Heart left ventricle (tissue), 13 donors: ENCODE measurements at regions not wholly inside any gene's neighbourhood (a gene's known extent, or its start where the extent isn't known, plus 50 kb on each side); places are given as distances from the start of the nearest gene placed in this dataset.

Experiments used
- POLR2A ChIP-seq, 2 donors: fragments of 450-650 bp; IDR thresholded peaks; one replicate each; pipeline ENCODE4 v1.6.1; 2017; ENCODE audit warnings: antibody characterized with exemption in 2 of 2, mild to moderate bottlenecking in 2 of 2, moderate library complexity in 2 of 2
- TF ChIP-seq, protein P1 (sequence below), 12 donors: fragments of 200-600 bp; sonication (generic) in 4 of 12; IDR thresholded peaks; one replicate each; pipeline versions ENCODE4 v1.5.0 to v1.8.0; 2018 to 2022; ENCODE audit warnings: antibody characterized with exemption in 12 of 12, mild to moderate bottlenecking in 5 of 12
- donor health status: ischemic (EF 13 %, LVEDD 7.1; RV severe dilation, severe dysfunction).
- donor health status: DM: no; HTN: yes; CAD: no.
- donor health status: DM: no; HTN: no; CAD: no.
- donor health status: ischemic (EF 25% LVEDD 6.9; RV normal size, moderate dysfunction).
- donor health status: ischemic (EF 25% LVEDD 5.7; RV mildly dilated, moderate dysfunction).
- donor health status: ischemic (EF 35%, LVEDD 5.7; RV mildly dilated, moderate dysfunction).
- donor health status: nonischemic (EF 11% LVEDD 7.7; RV severe dilation, severe dysfunction).
- donor health status: DM: yes; HTN: yes; CAD: no.
- donor health status: PGD.
- donor health status: ischemic (EF 29% LVEDD 5.4; RV normal size, mild dysfunction).
- donor health status: nonischemic (EF 23%, LVEDD 6.1; RV moderate dilation, normal function).

DNA sequence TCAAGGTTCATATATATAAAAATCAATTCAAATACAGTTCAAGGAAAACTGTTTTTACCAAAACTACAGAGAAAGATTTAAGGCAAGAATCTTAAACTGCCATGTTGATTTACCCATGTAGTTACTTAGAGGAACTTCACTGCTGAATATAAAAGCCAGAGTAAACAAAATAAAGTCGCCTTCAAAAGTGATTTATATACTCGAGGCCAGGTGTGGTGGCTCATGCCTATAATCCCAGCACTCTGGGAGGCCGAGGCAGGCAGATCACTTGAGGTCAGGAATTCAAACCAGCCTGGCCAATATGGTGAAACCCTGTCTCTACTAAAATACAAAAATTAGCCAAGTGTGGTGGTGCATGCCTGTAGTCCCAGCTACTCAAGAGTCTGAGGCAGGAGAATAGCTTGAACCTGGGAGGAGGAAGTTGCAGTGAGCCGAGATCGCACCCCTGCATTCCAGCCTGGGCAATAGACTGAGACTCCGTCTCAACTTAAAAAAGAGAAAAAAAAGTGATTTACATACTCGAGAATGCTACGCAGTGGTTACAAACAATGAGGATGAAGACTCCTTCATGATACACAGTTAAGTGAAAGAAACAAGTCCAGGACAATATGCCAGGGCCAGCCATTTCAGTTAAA lies 54.1 kb upstream of the CNEP1R1 start:
- TF ChIP-seq, protein P1, sequence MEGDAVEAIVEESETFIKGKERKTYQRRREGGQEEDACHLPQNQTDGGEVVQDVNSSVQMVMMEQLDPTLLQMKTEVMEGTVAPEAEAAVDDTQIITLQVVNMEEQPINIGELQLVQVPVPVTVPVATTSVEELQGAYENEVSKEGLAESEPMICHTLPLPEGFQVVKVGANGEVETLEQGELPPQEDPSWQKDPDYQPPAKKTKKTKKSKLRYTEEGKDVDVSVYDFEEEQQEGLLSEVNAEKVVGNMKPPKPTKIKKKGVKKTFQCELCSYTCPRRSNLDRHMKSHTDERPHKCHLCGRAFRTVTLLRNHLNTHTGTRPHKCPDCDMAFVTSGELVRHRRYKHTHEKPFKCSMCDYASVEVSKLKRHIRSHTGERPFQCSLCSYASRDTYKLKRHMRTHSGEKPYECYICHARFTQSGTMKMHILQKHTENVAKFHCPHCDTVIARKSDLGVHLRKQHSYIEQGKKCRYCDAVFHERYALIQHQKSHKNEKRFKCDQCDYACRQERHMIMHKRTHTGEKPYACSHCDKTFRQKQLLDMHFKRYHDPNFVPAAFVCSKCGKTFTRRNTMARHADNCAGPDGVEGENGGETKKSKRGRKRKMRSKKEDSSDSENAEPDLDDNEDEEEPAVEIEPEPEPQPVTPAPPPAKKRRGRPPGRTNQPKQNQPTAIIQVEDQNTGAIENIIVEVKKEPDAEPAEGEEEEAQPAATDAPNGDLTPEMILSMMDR (IDR thresholded peaks at IDR 0.05): no peak
- TF ChIP-seq POLR2A (IDR thresholded peaks at IDR 0.05): no peak
